ENCODE measurements at regions not wholly inside any gene's neighbourhood (a gene's known extent, or its start where the extent isn't known, plus 50 kb on each side); places are given as distances from the start of the nearest gene placed in this dataset.

GRCh38 chr13:50409220-50409619 is 394.0 kb downstream of the KCNRG start:
- Histone ChIP-seq H2BK12ac (ENCODE audit: insufficient read length, low read depth, low read length) (no peak overlapping the region), H4K8ac (replicated peaks; ENCODE audit: insufficient read length, low read depth, low read length) (no peak overlapping the region), H2BK5ac (ENCODE audit: insufficient read length, low read length) (no peak overlapping the region), H3K4ac (ENCODE audit: low read depth, low read length) (no peak overlapping the region), H3K56ac (ENCODE audit: insufficient read length, low read depth, low read length) (no peak overlapping the region), H3K9me3 (ENCODE audit: control insufficient read depth, low read depth, low read length) (no peaks in the 10 kb centered on the region), H2BK20ac (ENCODE audit: low read depth, low read length, poor library complexity, severe bottlenecking) (no peak overlapping the region), H3K23ac (ENCODE audit: insufficient read length, low read depth, low read length) (no peak overlapping the region), H3K9ac (ENCODE audit: extremely low read depth, insufficient read length, low read length) (no peak overlapping the region), H4K5ac (ENCODE audit: insufficient read length, low read depth, low read length) (no peak overlapping the region), H2BK15ac (ENCODE audit: low read depth, low read length) (no peak overlapping the region), H3K27me3 (ENCODE audit: insufficient read depth, low read length) (no peaks in the 10 kb centered on the region), H3K79me2 (ENCODE audit: insufficient read depth, low read length) (no peaks in the 10 kb centered on the region), H4K91ac (ENCODE audit: insufficient read length, low read depth, low read length) (no peak overlapping the region), H3K27ac (ENCODE audit: insufficient read length, low read depth, low read length) (no peak overlapping the region), H2AK5ac (ENCODE audit: insufficient read length, low read length) (no peak overlapping the region), H2BK120ac (ENCODE audit: low read depth, low read length, poor library complexity, severe bottlenecking) (no peak overlapping the region), H3K79me1 (ENCODE audit: insufficient read depth, low read depth, low read length, poor library complexity, severe bottlenecking) (no peaks in the 10 kb centered on the region), H3K14ac (ENCODE audit: insufficient read depth, low read length) (no peak overlapping the region), H3T11ph (ENCODE audit: low read length) (no peak overlapping the region), H3K4me1 (ENCODE audit: insufficient read depth, low read length) (no peaks in the 10 kb centered on the region), H3K18ac (ENCODE audit: insufficient read length, low read depth, low read length) (no peak overlapping the region), H3K23me2 (ENCODE audit: insufficient read length, low read depth, low read length, poor library complexity, severe bottlenecking) (no peaks in the 10 kb centered on the region), H4K20me1 (ENCODE audit: control insufficient read depth, insufficient read depth, insufficient read length) (no peaks in the 10 kb centered on the region), H3K4me2 (ENCODE audit: insufficient read depth, insufficient read length, low read length) (no peak overlapping the region), H2AFZ (ENCODE audit: low read length) (no peak overlapping the region)
- Mint-ChIP-seq H3K9me3 (no peaks in the 10 kb centered on the region), H3K27me3 (ENCODE audit: low read depth) (no peaks in the 10 kb centered on the region), H3K4me1 (peaks cover 35 to 36% of the 10 kb centered on the region in 2 experiments), H3K36me3 (ENCODE audit: insufficient read depth in 1 of 3, low read depth in 3 of 3) (peaks cover 0 to 4% (median 3%) of the 10 kb centered on the region in 3 experiments; a peak in 1 of 7 replicates), H3K27ac (no peak overlapping the region), H3K4me3 (no peak overlapping the region)
- no peak for DNase-seq
- no peak for TF ChIP-seq CTCF (conservative IDR thresholded peaks at IDR 0.05)
- WGBS (ENCODE audit: extremely low coverage, insufficient read length, low lambda C conversion rate) = no CpG with 5 or more reads among the region's 2 CpGs

Data from H9 (cell line).